HepG2 (cell line): ENCODE measurements at regions not wholly inside any gene's neighbourhood (a gene's known extent, or its start where the extent isn't known, plus 50 kb on each side); places are given as distances from the start of the nearest gene placed in this dataset.

Experiments used
- ATAC-seq: fragments of 200-7000 bp; cut with Tn5 transposase; 3 replicates; pipeline ENCODE4 v1.9.1; 2020; ENCODE audit warnings: mild to moderate bottlenecking, moderate library complexity
- BruUV-seq: library from RNA; stranded (reverse); fragments of 400-500 nt; replicated peaks from 2 replicates; lab custom pipeline; 2021; lab: Mats Ljungman, UMichigan
- CTCF ChIA-PET: fragments of 300-600 bp; formaldehyde crosslinking; extraction: SDS; loops from one replicate; lab custom pipeline; 2021; ENCODE audit warnings: low total read pairs, inconsistent platforms, low intra/inter-chr PET ratio; lab: Yijun Ruan, JAX
- POLR2A ChIA-PET: fragments of 350-600 bp; sonication (Branson Sonifier 250); formaldehyde crosslinking; loops from one replicate; lab custom pipeline; 2020; ENCODE audit warnings: antibody characterized with exemption, inconsistent platforms; lab: Yijun Ruan, JAX
- DNase-seq: peaks from one replicate; pipeline ENCODE4 v3.0.0-alpha.2; 2015; ENCODE audit warnings: low spot score
- FAIRE-seq: peaks from 3 replicates; lab custom pipeline; 2011; peaks lifted over from hg19 to GRCh38; lab: Jason Lieb, UNC
- H2AFZ ChIP-seq: one replicate; pipeline ENCODE4 v1.6.1; 2011; ENCODE audit warnings: low read length, inconsistent platforms
- H3K27ac ChIP-seq: fragments of 300-600 bp; 3 replicates; pipeline ENCODE4 v1.8.0; 2011; ENCODE audit warnings: mixed run types, mild to moderate bottlenecking, mixed read lengths, low read length, inconsistent platforms; ENCODE audit not compliant: insufficient read depth; ENCODE audit errors: extremely low read length
- H3K27me3 ChIP-seq, 2 experiments: fragments of 200-600 bp in 1 of 2; 2 replicates in 1 of 2; 3 replicates in 1 of 2; pipeline versions ENCODE4 v1.6.0 to v1.8.0; 2011; ENCODE audit warnings: low read length in 2 of 2, mild to moderate bottlenecking in 2 of 2, moderate library complexity in 2 of 2, inconsistent platforms in 1 of 2; ENCODE audit not compliant: insufficient read depth in 2 of 2, control insufficient read depth in 1 of 2
- H3K36me3 ChIP-seq, 2 experiments: fragments of 200-600 bp in 1 of 2; replicated peaks in 1 of 2; 2 replicates in 1 of 2; 3 replicates in 1 of 2; pipeline versions ENCODE4 v1.5.1 to v1.8.0; 2011; ENCODE audit warnings: low read length in 2 of 2, inconsistent platforms in 1 of 2; ENCODE audit not compliant: insufficient read depth in 2 of 2, control insufficient read depth in 1 of 2
- H3K4me1 ChIP-seq: 2 replicates; pipeline ENCODE4 v1.5.1; 2012; ENCODE audit warnings: low read length, inconsistent platforms; ENCODE audit not compliant: insufficient read depth
- H3K4me2 ChIP-seq: 2 replicates; pipeline ENCODE4 v1.6.0; 2011; ENCODE audit warnings: low read depth, low read length, inconsistent platforms
- H3K4me3 ChIP-seq, 3 experiments: fragments of 200-600 bp in 1 of 3; sonication (generic), shearing (Covaris generic) in 1 of 3; replicated peaks in 1 of 3; 2 replicates each; pipeline ENCODE4 v1.5.1; 2011 to 2016; ENCODE audit warnings: low read length in 3 of 3, inconsistent platforms in 2 of 3, low read depth in 2 of 3, mild to moderate bottlenecking in 2 of 3, control low read depth in 1 of 3, mixed read lengths in 1 of 3; ENCODE audit not compliant: insufficient read depth in 1 of 3
- H3K79me2 ChIP-seq: one replicate; pipeline ENCODE4 v1.6.1; 2011; ENCODE audit warnings: low read length, inconsistent platforms; ENCODE audit not compliant: insufficient read depth
- H3K9ac ChIP-seq: 2 replicates; pipeline ENCODE4 v1.6.0; 2011; ENCODE audit warnings: mild to moderate bottlenecking, low read depth, low read length, inconsistent platforms; ENCODE audit not compliant: insufficient read depth
- H3K9me3 ChIP-seq: 2 replicates; pipeline ENCODE4 v1.5.1; 2012; ENCODE audit warnings: mild to moderate bottlenecking, low read length
- H4K20me1 ChIP-seq: 2 replicates; pipeline ENCODE4 v1.6.0; 2011; ENCODE audit warnings: inconsistent platforms, mild to moderate bottlenecking, low read length, moderate library complexity; ENCODE audit not compliant: insufficient read depth
- ATF7 ChIP-seq, 2 experiments: fragments of 450-650 bp in 1 of 2; sonication (generic) in 1 of 2; formaldehyde crosslinking in 1 of 2; IDR thresholded peaks; 2 replicates each; pipeline versions ENCODE4 v1.4.0 to v1.6.1; 2016 to 2020; ENCODE audit warnings: antibody characterized with exemption in 1 of 2, mild to moderate bottlenecking in 1 of 2, missing genetic modification reagents in 1 of 2
- CEBPB ChIP-seq: IDR thresholded peaks from 2 replicates; pipeline ENCODE4 v1.6.1; 2011; ENCODE audit warnings: low read depth, low read length, improper control_type of control experiment, borderline replicate concordance
- CREM ChIP-seq, 2 experiments: sonication (generic) in 1 of 2; formaldehyde crosslinking in 1 of 2; IDR thresholded peaks; 2 replicates each; pipeline versions ENCODE4 v1.4.0 to v1.6.1; 2016 to 2020; ENCODE audit warnings: antibody characterized with exemption in 1 of 2, mild to moderate bottlenecking in 1 of 2, missing genetic modification reagents in 1 of 2
- GABPB1 ChIP-seq: IDR thresholded peaks from 2 replicates; pipeline ENCODE4 v1.6.1; 2016; ENCODE audit warnings: mild to moderate bottlenecking, missing genetic modification reagents, moderate library complexity, missing compliant biosample characterization
- GZF1 ChIP-seq: sonication (generic); formaldehyde crosslinking; IDR thresholded peaks from 2 replicates; pipeline ENCODE4 v1.5.1; 2020; ENCODE audit warnings: mild to moderate bottlenecking, missing genetic modification reagents
- MYPOP ChIP-seq: sonication (generic); formaldehyde crosslinking; IDR thresholded peaks from 2 replicates; pipeline ENCODE4 v1.8.1; 2023; ENCODE audit warnings: mild to moderate bottlenecking, moderate library complexity, missing genetic modification reagents
- PHF8 ChIP-seq: sonication (generic); formaldehyde crosslinking; IDR thresholded peaks from 2 replicates; pipeline ENCODE4 v1.5.0; 2020; ENCODE audit warnings: missing genetic modification reagents
- RARA ChIP-seq: IDR thresholded peaks from 2 replicates; pipeline ENCODE4 v1.6.1; 2016; ENCODE audit warnings: missing genetic modification reagents, missing compliant biosample characterization
- TARDBP ChIP-seq: sonication (generic); formaldehyde crosslinking; IDR thresholded peaks from 2 replicates; pipeline ENCODE4 v1.8.0; 2022; ENCODE audit warnings: mild to moderate bottlenecking, missing genetic modification reagents
- TOPORS ChIP-seq: sonication (generic); formaldehyde crosslinking; IDR thresholded peaks from 2 replicates; pipeline ENCODE4 v1.8.0; 2023; ENCODE audit warnings: mild to moderate bottlenecking, missing genetic modification reagents
- ZBTB3 ChIP-seq: sonication (generic); formaldehyde crosslinking; IDR thresholded peaks from 2 replicates; pipeline ENCODE4 v1.4.0; 2020; ENCODE audit warnings: low read depth, mild to moderate bottlenecking, moderate library complexity, missing genetic modification reagents, borderline replicate concordance
- ZBTB7B ChIP-seq: sonication (generic); formaldehyde crosslinking; IDR thresholded peaks from 2 replicates; pipeline ENCODE4 v1.4.0; 2020; ENCODE audit warnings: missing genetic modification reagents
- ZFP36 ChIP-seq: fragments of 150-350 bp; IDR thresholded peaks from 2 replicates; pipeline ENCODE4 v1.6.1; 2018; ENCODE audit warnings: borderline replicate concordance, low read length, low read depth; ENCODE audit not compliant: partially characterized antibody
- ZFP36L2 ChIP-seq: sonication (generic); formaldehyde crosslinking; IDR thresholded peaks from 2 replicates; pipeline ENCODE4 v1.4.0; 2020; ENCODE audit warnings: missing genetic modification reagents
- ZFY ChIP-seq: sonication (generic); formaldehyde crosslinking; IDR thresholded peaks from 2 replicates; pipeline ENCODE4 v1.4.0; 2020; ENCODE audit warnings: missing genetic modification reagents
- ZMYM2 ChIP-seq: sonication (generic); formaldehyde crosslinking; IDR thresholded peaks from 2 replicates; pipeline ENCODE4 v1.8.0; 2022; ENCODE audit warnings: mild to moderate bottlenecking, missing genetic modification reagents
- ZNF20 ChIP-seq: sonication (generic); formaldehyde crosslinking; IDR thresholded peaks from 2 replicates; pipeline ENCODE4 v1.4.0; 2020; ENCODE audit warnings: mild to moderate bottlenecking, moderate library complexity, missing genetic modification reagents
- ZNF570 ChIP-seq: sonication (generic); formaldehyde crosslinking; IDR thresholded peaks from 2 replicates; pipeline ENCODE4 v1.4.0; 2020; ENCODE audit warnings: mild to moderate bottlenecking, missing genetic modification reagents, borderline replicate concordance
- ZNF816 ChIP-seq: sonication (generic); formaldehyde crosslinking; IDR thresholded peaks from 2 replicates; pipeline ENCODE4 v1.8.0; 2022; ENCODE audit warnings: missing genetic modification reagents, mild to moderate bottlenecking, borderline replicate concordance
- ZSCAN31 ChIP-seq: sonication (generic); formaldehyde crosslinking; IDR thresholded peaks from 2 replicates; pipeline ENCODE4 v1.5.0; 2020; ENCODE audit warnings: low read depth, mild to moderate bottlenecking, missing genetic modification reagents
- WGBS: methylation state at CpG from one replicate; pipeline ENCODE4 v1.1.6; 2017; ENCODE audit warnings: low lambda C conversion rate; 5-methylcytosine and 5-hydroxymethylcytosine counted together
- in situ Hi-C: cut with HindIII; loops from 2 replicates; pipeline ENCODE4 v1.10.0; 2017; ENCODE audit warnings: low pct_unique_long_range_greater_than_20kb; ENCODE audit not compliant: extremely low pct_ligation_motif_present
- intact Hi-C: fragments of 100-400 bp; cut with micrococcal nuclease; formaldehyde crosslinking; loops from one replicate; pipeline ENCODE4 v1.10.0; 2022; ENCODE audit not compliant: unreplicated experiment
- TF ChIP-seq, protein P1 (sequence below): fragments of 450-650 bp; IDR thresholded peaks from 2 replicates; pipeline ENCODE4 v1.6.1; 2016
- TF ChIP-seq, protein P2 (sequence below): sonication (generic); formaldehyde crosslinking; IDR thresholded peaks from 2 replicates; pipeline ENCODE4 v1.5.0; 2020; ENCODE audit warnings: missing genetic modification reagents

DNA sequence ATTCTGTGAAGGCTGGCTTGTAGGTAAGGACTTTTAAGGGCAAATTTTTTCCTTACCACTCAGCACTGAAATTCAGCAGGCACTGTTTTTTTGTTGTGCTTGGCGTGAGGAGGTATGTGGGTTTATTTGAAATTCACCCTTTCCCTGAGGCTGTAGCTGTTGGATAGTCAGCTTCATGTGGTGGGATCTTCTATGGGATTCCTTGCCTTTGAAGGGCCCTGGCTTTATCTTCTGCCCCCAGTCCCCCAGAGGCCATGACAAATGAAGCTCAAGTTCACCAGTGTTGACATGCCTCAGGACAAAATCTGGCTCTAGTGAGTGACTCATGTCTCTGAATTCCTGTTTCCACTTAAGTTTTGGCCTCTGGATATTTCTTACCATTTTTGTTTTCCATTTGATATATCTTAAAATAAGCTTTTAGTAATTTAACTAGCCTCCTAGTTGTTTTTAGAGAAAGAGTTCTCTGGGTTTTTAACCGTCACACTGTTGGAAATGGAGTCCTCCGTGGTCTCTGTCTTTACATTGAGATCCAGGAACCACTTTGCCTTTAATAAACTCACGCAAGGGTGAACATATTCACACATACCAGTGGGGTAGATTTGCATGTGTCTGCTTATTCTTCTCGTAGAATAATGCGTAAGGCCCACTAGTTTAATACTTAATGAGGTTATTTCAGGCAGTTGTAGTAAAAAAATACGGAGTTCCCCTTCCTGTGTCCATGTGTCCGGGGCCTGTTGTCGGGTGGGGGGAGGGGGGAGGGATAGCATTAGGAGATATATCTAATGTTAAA is 211.1 kb upstream of the FAM98A start (continued):
- no peak for TF ChIP-seq CEBPB
- no peak for TF ChIP-seq ZFP36L2 (CRISPR knock-in tag)
- TF ChIP-seq ZFP36: no peak
- no peak for TF ChIP-seq ZNF570 (CRISPR knock-in tag)
- TF ChIP-seq ATF7 (IDR thresholded peaks at IDR 0.05): no peak
- TF ChIP-seq ATF7 (CRISPR knock-in tag; IDR thresholded peaks at IDR 0.05): no peak
- no peak for TF ChIP-seq ZNF816 (CRISPR knock-in tag)
- no peak for TF ChIP-seq ZBTB7B (CRISPR knock-in tag)
- no peak for TF ChIP-seq ZFY (CRISPR knock-in tag)
- TF ChIP-seq GABPB1 (CRISPR knock-in tag): no peak
- TF ChIP-seq ZSCAN31 (CRISPR knock-in tag): no peak
- no peak for TF ChIP-seq CREM (IDR thresholded peaks at IDR 0.05)
- no peak for TF ChIP-seq CREM (CRISPR knock-in tag; IDR thresholded peaks at IDR 0.05)
- no peak for TF ChIP-seq GZF1 (CRISPR knock-in tag)

- H4K20me1 ChIP-seq: no peaks in the 10 kb centered on the region
- WGBS: 11% methylated on average over 6 of the region's 6 CpGs
- no peaks in the 10 kb centered on the region for H3K4me1 ChIP-seq
- H3K4me2 ChIP-seq: no peak overlapping the region
- no peak overlapping the region for H3K4me3 ChIP-seq
- no peaks in the 10 kb centered on the region for H3K36me3 ChIP-seq
- FAIRE-seq (no peak), ATAC-seq (no peak), DNase-seq (no peak)
- no peaks in the 10 kb centered on the region for H3K79me2 ChIP-seq
- H3K9me3 ChIP-seq: no peaks in the 10 kb centered on the region
- BruUV-seq: no TSS peak
- no peak overlapping the region for H3K27ac ChIP-seq
- intact Hi-C loops: no loop called here
- H2AFZ ChIP-seq: no peak overlapping the region
- ChIA-PET POLR2A (no interaction called here), CTCF (no interaction called here)
- in situ Hi-C loops: no loop called here
- H3K27me3 ChIP-seq: peaks cover 0 to 3% of the 10 kb centered on the region in 2 experiments; a peak in 1 of 5 replicates
- H3K9ac ChIP-seq: no peak overlapping the region
- TF ChIP-seq TOPORS (CRISPR knock-in tag): no peak
- no peak for TF ChIP-seq ZNF20 (CRISPR knock-in tag)
- TF ChIP-seq RARA (CRISPR knock-in tag): no peak
- TF ChIP-seq TARDBP: no peak
- TF ChIP-seq PHF8: no peak
- TF ChIP-seq, protein P1, sequence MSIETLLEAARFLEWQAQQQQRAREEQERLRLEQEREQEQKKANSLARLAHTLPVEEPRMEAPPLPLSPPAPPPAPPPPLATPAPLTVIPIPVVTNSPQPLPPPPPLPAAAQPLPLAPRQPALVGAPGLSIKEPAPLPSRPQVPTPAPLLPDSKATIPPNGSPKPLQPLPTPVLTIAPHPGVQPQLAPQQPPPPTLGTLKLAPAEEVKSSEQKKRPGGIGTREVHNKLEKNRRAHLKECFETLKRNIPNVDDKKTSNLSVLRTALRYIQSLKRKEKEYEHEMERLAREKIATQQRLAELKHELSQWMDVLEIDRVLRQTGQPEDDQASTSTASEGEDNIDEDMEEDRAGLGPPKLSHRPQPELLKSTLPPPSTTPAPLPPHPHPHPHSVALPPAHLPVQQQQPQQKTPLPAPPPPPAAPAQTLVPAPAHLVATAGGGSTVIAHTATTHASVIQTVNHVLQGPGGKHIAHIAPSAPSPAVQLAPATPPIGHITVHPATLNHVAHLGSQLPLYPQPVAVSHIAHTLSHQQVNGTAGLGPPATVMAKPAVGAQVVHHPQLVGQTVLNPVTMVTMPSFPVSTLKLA: no peak
- TF ChIP-seq ZBTB3 (CRISPR knock-in tag): no peak
- no peak for TF ChIP-seq MYPOP (CRISPR knock-in tag)
- TF ChIP-seq, protein P2, sequence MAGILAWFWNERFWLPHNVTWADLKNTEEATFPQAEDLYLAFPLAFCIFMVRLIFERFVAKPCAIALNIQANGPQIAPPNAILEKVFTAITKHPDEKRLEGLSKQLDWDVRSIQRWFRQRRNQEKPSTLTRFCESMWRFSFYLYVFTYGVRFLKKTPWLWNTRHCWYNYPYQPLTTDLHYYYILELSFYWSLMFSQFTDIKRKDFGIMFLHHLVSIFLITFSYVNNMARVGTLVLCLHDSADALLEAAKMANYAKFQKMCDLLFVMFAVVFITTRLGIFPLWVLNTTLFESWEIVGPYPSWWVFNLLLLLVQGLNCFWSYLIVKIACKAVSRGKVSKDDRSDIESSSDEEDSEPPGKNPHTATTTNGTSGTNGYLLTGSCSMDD: no peak
- TF ChIP-seq ZMYM2 (CRISPR knock-in tag): no peak
Observed at GRCh38 chr2:33806041-33806440, 206.9 kb upstream of the FAM98A start.
